H1 (cell line): ENCODE measurements at regions not wholly inside any gene's neighbourhood (a gene's known extent, or its start where the extent isn't known, plus 50 kb on each side); places are given as distances from the start of the nearest gene placed in this dataset.

ENCODE experiments used
- CTCF ChIA-PET: fragments of 300-600 bp; sonication (Branson Sonifier 250); formaldehyde crosslinking; loops from one replicate; lab custom pipeline; 2021; ENCODE audit not compliant: partially characterized antibody; lab: Charles Lee
- POLR2A ChIA-PET: fragments of 300-600 bp; sonication (Branson Sonifier 250); formaldehyde crosslinking; loops from one replicate; lab custom pipeline; 2021; ENCODE audit warnings: inconsistent platforms; ENCODE audit not compliant: partially characterized antibody; lab: Charles Lee
- DNase-seq, 2 experiments: peaks; one replicate each; pipeline versions ENCODE4 v3.0.0 to v3.0.0-alpha.2; 2010 to 2022; ENCODE audit warnings: low spot score in 2 of 2, low read depth in 1 of 2, mixed read lengths in 1 of 2
- FAIRE-seq: peaks from 2 replicates; lab custom pipeline; 2011; peaks lifted over from hg19 to GRCh38; lab: Jason Lieb, UNC
- H2AFZ ChIP-seq: 2 replicates; pipeline ENCODE4 v1.8.1; 2012; ENCODE audit warnings: low read length, inconsistent platforms
- H2AK5ac ChIP-seq: 2 replicates; pipeline ENCODE4 v1.6.1; 2013; ENCODE audit warnings: low read depth, low read length
- H2BK120ac ChIP-seq: replicated peaks from 2 replicates; pipeline ENCODE3; 2013; ENCODE audit warnings: low read depth, low read length, inconsistent platforms
- H2BK12ac ChIP-seq: 2 replicates; pipeline ENCODE4 v1.6.1; 2013; ENCODE audit warnings: low read depth, low read length
- H2BK15ac ChIP-seq: 2 replicates; pipeline ENCODE4 v1.6.1; 2013; ENCODE audit warnings: low read length
- H2BK20ac ChIP-seq: 2 replicates; pipeline ENCODE4 v1.6.1; 2013; ENCODE audit warnings: low read length
- H2BK5ac ChIP-seq: 2 replicates; pipeline ENCODE4 v1.6.1; 2013; ENCODE audit warnings: low read depth, low read length
- H3K14ac ChIP-seq: 2 replicates; pipeline ENCODE4 v1.6.1; 2013; ENCODE audit warnings: inconsistent platforms; ENCODE audit not compliant: insufficient read length
- H3K18ac ChIP-seq: 2 replicates; pipeline ENCODE4 v1.6.1; 2013; ENCODE audit warnings: low read length; ENCODE audit errors: extremely low read depth
- H3K23ac ChIP-seq: 2 replicates; pipeline ENCODE4 v1.6.1; 2013; ENCODE audit warnings: inconsistent platforms; ENCODE audit not compliant: insufficient read length
- H3K23me2 ChIP-seq: 2 replicates; pipeline ENCODE4 v1.6.1; 2013; ENCODE audit warnings: low read depth, low read length
- H3K27ac ChIP-seq: 2 replicates; pipeline ENCODE4 v1.6.1; 2011; ENCODE audit warnings: low read depth, low read length, inconsistent platforms
- H3K27me3 ChIP-seq, 4 experiments: replicated peaks in 1 of 4; 1 replicate in 1 of 4; 2 replicates in 3 of 4; pipeline versions ENCODE4 v1.6.1 to v1.8.1; 2011 to 2013; ENCODE audit warnings: low read length in 3 of 4, mild to moderate bottlenecking in 3 of 4, inconsistent platforms in 2 of 4, mixed read lengths in 2 of 4, moderate library complexity in 1 of 4; ENCODE audit not compliant: control insufficient read depth in 3 of 4, insufficient read depth in 3 of 4; ENCODE audit errors: extremely low read depth in 1 of 4
- H3K36me3 ChIP-seq, 4 experiments: 2 replicates each; pipeline versions ENCODE4 v1.6.1 to v1.8.1; 2011 to 2013; ENCODE audit warnings: mild to moderate bottlenecking in 4 of 4, low read length in 3 of 4, moderate library complexity in 2 of 4, control low read depth in 1 of 4, inconsistent platforms in 1 of 4; ENCODE audit not compliant: insufficient read depth in 4 of 4, control insufficient read depth in 2 of 4
- H3K4ac ChIP-seq: replicated peaks from 2 replicates; pipeline ENCODE3; 2013; ENCODE audit warnings: low read length, low read depth, mixed read lengths, inconsistent platforms; ENCODE audit not compliant: insufficient read length
- H3K4me1 ChIP-seq, 4 experiments: replicated peaks in 1 of 4; 1 replicate in 1 of 4; 2 replicates in 3 of 4; pipeline versions ENCODE4 v1.6.1 to v1.8.1; 2011 to 2013; ENCODE audit warnings: low read length in 3 of 4, inconsistent platforms in 2 of 4, mixed read lengths in 1 of 4; ENCODE audit not compliant: insufficient read depth in 4 of 4, control insufficient read depth in 3 of 4
- H3K4me2 ChIP-seq, 2 experiments: 2 replicates each; pipeline versions ENCODE4 v1.6.1 to v1.8.1; 2011 to 2013; ENCODE audit warnings: low read depth in 2 of 2, low read length in 2 of 2, control low read depth in 1 of 2, inconsistent platforms in 1 of 2, mild to moderate bottlenecking in 1 of 2; ENCODE audit not compliant: insufficient read depth in 1 of 2
- H3K4me3 ChIP-seq, 4 experiments: fragments of 200-600, 300-600 bp in 1 of 4; sonication (generic), shearing (Covaris generic), sonication (Bioruptor Twin) in 1 of 4; 2 replicates each; pipeline versions ENCODE4 v1.5.1 to v1.8.1; 2011 to 2016; ENCODE audit warnings: low read length in 4 of 4, low read depth in 3 of 4, control low read depth in 2 of 4, inconsistent platforms in 2 of 4, mild to moderate bottlenecking in 2 of 4, mixed read lengths in 1 of 4, moderate library complexity in 1 of 4; ENCODE audit not compliant: insufficient read depth in 2 of 4; ENCODE audit errors: extremely low read depth in 1 of 4
- H3K56ac ChIP-seq: replicated peaks from 2 replicates; pipeline ENCODE3; 2013; ENCODE audit warnings: low read depth, mild to moderate bottlenecking, mixed read lengths, low read length, inconsistent platforms; ENCODE audit not compliant: insufficient read length
- H3K79me1 ChIP-seq: 2 replicates; pipeline ENCODE4 v1.6.1; 2013; ENCODE audit warnings: low read depth, low read length, control low read depth
- H3K79me2 ChIP-seq, 2 experiments: 2 replicates each; pipeline versions ENCODE4 v1.6.1 to v1.8.1; 2012 to 2013; ENCODE audit warnings: low read length in 2 of 2, mild to moderate bottlenecking in 2 of 2, inconsistent platforms in 1 of 2; ENCODE audit not compliant: insufficient read depth in 2 of 2, control insufficient read depth in 1 of 2
- H3K9ac ChIP-seq, 4 experiments: replicated peaks in 1 of 4; 1 replicate in 1 of 4; 2 replicates in 3 of 4; pipeline versions ENCODE4 v1.6.1 to v1.8.1; 2011 to 2013; ENCODE audit warnings: low read depth in 3 of 4, low read length in 3 of 4, control low read depth in 2 of 4, mild to moderate bottlenecking in 2 of 4, moderate library complexity in 2 of 4, inconsistent platforms in 1 of 4; ENCODE audit errors: extremely low read depth in 1 of 4
- H3K9me3 ChIP-seq, 2 experiments: 2 replicates each; pipeline versions ENCODE4 v1.6.1 to v1.8.1; 2012 to 2013; ENCODE audit warnings: mild to moderate bottlenecking in 2 of 2, moderate library complexity in 2 of 2, control low read depth in 1 of 2, inconsistent platforms in 1 of 2, low read depth in 1 of 2, low read length in 1 of 2, mixed read lengths in 1 of 2; ENCODE audit not compliant: insufficient read depth in 2 of 2
- H4K20me1 ChIP-seq, 2 experiments: replicated peaks in 1 of 2; 2 replicates each; pipeline versions ENCODE3 to v1.8.1; 2011 to 2013; ENCODE audit warnings: inconsistent platforms in 2 of 2, low read length in 2 of 2, mild to moderate bottlenecking in 1 of 2; ENCODE audit not compliant: insufficient read depth in 2 of 2, control insufficient read depth in 1 of 2
- H4K5ac ChIP-seq: 2 replicates; pipeline ENCODE4 v1.6.1; 2013; ENCODE audit warnings: low read length, low read depth, mixed read lengths, inconsistent platforms; ENCODE audit not compliant: insufficient read length
- H4K8ac ChIP-seq: 2 replicates; pipeline ENCODE4 v1.8.0; 2013; ENCODE audit warnings: mild to moderate bottlenecking, moderate library complexity, low read length, inconsistent platforms; ENCODE audit not compliant: insufficient read depth; ENCODE audit errors: extremely low read depth
- H4K91ac ChIP-seq: replicated peaks from 2 replicates; pipeline ENCODE3; 2013; ENCODE audit warnings: low read length, mixed read lengths, inconsistent platforms; ENCODE audit not compliant: insufficient read length
- BCL11A ChIP-seq, 2 experiments: IDR thresholded peaks; one replicate each; pipeline ENCODE4 v1.6.1; 2011; ENCODE audit warnings: low read depth in 2 of 2, low read length in 2 of 2, mild to moderate bottlenecking in 2 of 2
- CBX5 ChIP-seq: fragments of 300-800, 300-1000 bp; sonication (generic); IDR thresholded peaks from 2 replicates; pipeline ENCODE4 v1.7.1; 2016; ENCODE audit warnings: antibody characterized with exemption, low read length, low read depth
- SIRT6 ChIP-seq: IDR thresholded peaks from one replicate; pipeline ENCODE4 v1.7.1; 2012; ENCODE audit warnings: low read length, inconsistent platforms
- WGBS, 2 experiments: shearing (Covaris generic) in 1 of 2; methylation state at CpG; one replicate each; pipeline versions ENCODE4 v1.1.6 to v1.1.7; 2013 to 2015; ENCODE audit warnings: low lambda C conversion rate in 2 of 2, mixed read lengths in 2 of 2, inconsistent platforms in 1 of 2, low coverage in 1 of 2, missing lambda C conversion rate in 1 of 2; ENCODE audit not compliant: insufficient replicate concordance in 2 of 2, insufficient coverage in 1 of 2, insufficient read length in 1 of 2; ENCODE audit errors: extremely low coverage in 1 of 2, missing lambda C conversion rate in 1 of 2; 5-methylcytosine and 5-hydroxymethylcytosine counted together
- TF ChIP-seq, protein P1 (sequence below): IDR thresholded peaks from 2 replicates; pipeline ENCODE4 v1.6.1; 2012; ENCODE audit warnings: low read length, inconsistent platforms

DNA sequence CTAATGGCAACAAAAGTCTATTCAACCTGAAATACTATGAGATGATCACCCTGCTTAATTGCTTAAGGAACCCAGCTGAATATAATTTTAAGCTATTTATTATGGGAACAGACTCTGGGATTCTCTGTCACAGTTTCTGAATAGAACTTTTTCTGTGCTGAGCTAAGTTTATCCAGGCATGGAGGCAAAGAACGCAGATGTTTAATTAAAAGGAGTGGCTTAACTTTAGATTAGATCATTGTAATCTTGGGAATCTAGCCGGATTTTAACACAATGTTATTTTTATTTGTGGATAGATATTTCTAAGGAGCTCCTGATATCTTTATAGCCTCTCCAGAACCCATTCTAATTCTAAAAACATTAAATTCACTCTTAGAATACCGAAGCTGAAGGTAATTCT is 353.4 kb downstream of the STIM2 start:
- Histone ChIP-seq H3K27me3 (no peaks in the 10 kb centered on the region), H2BK120ac (no peak overlapping the region), H3K4me3 (no peak overlapping the region), H3K4me1 (no peaks in the 10 kb centered on the region), H2AK5ac (no peak overlapping the region), H3K27ac (no peak overlapping the region), H3K4ac (no peak overlapping the region), H4K91ac (no peak overlapping the region), H3K56ac (no peak overlapping the region), H2BK12ac (no peak overlapping the region), H3K79me1 (no peaks in the 10 kb centered on the region), H2BK15ac (no peak overlapping the region), H3K23me2 (no peaks in the 10 kb centered on the region), H3K4me2 (no peak overlapping the region), H3K79me2 (no peaks in the 10 kb centered on the region), H2AFZ (no peak overlapping the region), H4K5ac (no peak overlapping the region), H4K8ac (no peak overlapping the region), H3K9ac (no peak overlapping the region), H2BK5ac (no peak overlapping the region), H3K9me3 (no peaks in the 10 kb centered on the region), H4K20me1 (no peaks in the 10 kb centered on the region), H2BK20ac (no peak overlapping the region), H3K36me3 (no peaks in the 10 kb centered on the region), H3K23ac (no peak overlapping the region), H3K14ac (no peak overlapping the region), H3K18ac (no peak overlapping the region)
- CTCF ChIA-PET, result interaction anchor here (1.3 kb wide), 1 partner anchor 38 kb away, joined by 4 read pairs; no protein-coding TSS in a partner anchor
- POLR2A ChIA-PET, result no interaction called here
- 93% methylated on average over 3 of the region's 3 CpGs; no CpG with 5 or more reads in 1 of the 2 experiments for WGBS, 2 experiments
- TF ChIP-seq BCL11A (IDR thresholded peaks at IDR 0.05; ENCODE audit: low read depth in 2 of 2, low read length in 2 of 2), result no peak
- TF ChIP-seq SIRT6, result no peak
- TF ChIP-seq CBX5, result no peak
- TF ChIP-seq, protein P1, sequence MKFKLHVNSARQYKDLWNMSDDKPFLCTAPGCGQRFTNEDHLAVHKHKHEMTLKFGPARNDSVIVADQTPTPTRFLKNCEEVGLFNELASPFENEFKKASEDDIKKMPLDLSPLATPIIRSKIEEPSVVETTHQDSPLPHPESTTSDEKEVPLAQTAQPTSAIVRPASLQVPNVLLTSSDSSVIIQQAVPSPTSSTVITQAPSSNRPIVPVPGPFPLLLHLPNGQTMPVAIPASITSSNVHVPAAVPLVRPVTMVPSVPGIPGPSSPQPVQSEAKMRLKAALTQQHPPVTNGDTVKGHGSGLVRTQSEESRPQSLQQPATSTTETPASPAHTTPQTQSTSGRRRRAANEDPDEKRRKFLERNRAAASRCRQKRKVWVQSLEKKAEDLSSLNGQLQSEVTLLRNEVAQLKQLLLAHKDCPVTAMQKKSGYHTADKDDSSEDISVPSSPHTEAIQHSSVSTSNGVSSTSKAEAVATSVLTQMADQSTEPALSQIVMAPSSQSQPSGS, result no peak
- DNase-seq (no peak), FAIRE-seq (no peak)
